Nucleus accumbens (tissue), 56 donors: ENCODE measurements at regions not wholly inside any gene's neighbourhood (a gene's known extent, or its start where the extent isn't known, plus 50 kb on each side); places are given as distances from the start of the nearest gene placed in this dataset.
A peak's percentile ranks its signal among the peaks of the same experiment; 100 is the strongest.

Source experiments
- DNase-seq, 56 donors: peaks; one replicate each; lab custom pipeline; 2025; lab: John Stamatoyannopoulos, UW

- DNase-seq, result no peak
These were observed 140.2 kb downstream of the DDX1 start for GRCh38 chr2:15731889-15732271.

GRCh38 chr2:15732341-15733077 is 140.8 kb downstream of the DDX1 start:
- DNase-seq, result peak in 1 of 56 donors; percentile 10

DNA sequence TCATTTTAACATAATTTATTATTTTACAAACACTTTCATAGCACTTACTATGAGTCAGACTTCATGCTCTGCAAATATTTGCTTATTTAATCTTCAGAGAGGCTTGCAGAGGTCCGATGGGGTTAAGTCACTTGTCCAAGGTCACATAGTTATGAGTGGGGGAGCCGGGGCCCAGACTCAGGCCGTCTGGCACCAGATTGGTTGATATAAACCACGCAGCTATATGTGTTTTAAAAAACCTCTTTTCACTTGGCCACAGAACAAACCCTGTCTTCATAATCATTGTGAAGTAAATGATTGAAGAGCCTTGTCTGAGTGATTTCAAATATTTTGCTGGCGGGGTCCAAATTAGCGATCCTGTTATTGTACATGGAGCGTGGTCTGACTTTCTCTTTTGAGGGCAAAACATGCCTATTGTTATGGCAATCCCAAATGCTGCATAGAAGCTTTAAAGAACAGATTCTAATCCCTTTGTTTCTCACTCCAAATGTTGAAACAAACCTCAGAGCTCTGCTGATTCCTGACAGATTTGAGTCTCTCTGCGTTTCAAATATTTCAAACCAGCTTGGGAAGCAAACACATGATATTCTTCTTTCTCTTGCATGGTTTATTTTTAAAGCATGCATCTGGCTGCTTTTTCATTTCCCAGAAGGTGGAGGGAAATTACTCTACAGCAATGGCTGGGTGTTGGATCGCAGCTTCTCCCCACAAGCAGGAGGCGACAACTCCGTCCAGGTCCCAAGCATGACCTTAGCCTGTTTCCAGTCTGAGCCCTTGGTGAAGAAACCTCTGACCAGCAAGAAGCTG is 142.4 kb downstream of the DDX1 start:
- peak in 1 of 56 donors; percentile 5 for DNase-seq

- no peak for DNase-seq
These were observed 143.2 kb downstream of the DDX1 start for GRCh38 chr2:15734674-15735483.

- DNase-seq, result no peak
These were observed 144.0 kb downstream of the DDX1 start for GRCh38 chr2:15735484-15736326.

DNA sequence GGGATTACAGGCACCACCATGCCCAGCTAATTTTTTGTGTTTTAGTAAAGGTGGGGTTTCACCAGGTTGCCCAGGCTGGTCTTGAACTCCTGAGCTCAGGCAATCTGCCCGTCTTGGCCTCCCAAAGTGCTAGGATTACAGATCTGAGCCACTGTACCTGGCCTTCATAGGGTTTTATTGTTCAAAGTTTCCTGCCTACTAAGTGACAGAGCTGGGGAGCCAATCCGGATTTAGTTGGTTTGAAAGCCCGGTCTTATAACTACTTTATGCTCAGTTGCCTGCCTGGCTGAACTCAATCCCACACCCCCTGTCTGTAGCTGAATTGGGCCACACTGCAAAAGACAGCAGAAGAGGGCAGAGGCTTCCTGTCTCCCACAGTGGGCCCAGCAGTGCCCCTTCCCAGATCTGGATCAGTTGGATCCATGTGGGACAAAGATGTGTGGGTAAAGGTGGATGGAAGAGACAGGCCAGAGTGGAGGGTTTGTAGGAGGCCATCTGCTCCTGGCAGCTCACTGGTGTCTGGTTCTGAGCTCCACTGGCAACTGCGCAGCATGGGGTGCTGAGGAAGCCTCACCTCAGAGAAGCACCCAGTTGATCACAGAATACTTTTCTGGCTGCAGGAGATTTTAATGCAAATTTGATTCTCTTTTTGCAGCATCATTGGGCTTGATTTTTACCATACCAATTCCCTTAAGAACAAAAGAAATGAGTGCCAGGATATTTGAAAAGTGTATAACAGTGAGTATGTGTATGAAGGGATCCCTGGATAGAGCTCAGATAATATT is 144.9 kb downstream of the DDX1 start:
- no peak for DNase-seq

DNA sequence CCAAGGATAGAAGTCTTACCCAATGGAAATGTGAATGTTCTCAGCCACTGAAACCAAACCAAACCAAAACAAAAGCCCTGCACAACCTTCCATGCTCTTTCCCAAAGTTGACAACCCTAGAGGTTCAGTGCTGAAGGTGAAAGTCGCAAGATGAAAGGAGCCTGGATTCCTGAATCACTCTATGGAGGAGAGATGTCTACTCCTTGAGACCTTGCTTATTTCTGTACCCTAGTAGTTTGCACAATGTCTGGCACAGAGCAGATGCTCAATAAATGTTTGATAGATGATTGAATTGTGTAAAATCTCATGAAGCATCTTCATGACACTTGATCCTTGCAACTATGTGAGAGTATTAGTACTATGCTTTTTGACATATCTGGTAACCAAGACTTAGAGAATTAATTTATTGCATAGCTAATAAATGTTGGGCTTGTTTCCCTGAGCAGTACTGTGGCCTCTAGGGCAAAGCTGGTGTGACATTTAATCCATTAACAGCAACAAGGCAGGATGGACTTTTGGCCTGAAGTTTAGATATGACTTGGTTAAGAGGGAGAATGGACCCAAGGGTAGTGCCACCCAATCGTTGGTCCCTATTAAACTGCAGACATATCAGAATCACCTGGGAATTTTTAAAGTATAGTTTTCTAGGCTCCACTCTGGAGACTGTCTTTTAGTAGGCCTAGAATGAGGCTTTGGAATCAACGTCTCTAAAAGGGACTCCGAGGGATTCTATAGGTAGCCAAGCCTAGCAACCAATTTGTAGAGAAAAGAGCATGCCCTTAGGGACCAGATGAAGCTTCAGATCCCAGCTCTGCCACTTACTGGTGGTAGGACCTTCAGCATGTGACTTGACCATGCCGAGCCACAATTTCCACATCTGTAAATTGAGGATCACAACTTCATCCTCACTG is 145.9 kb downstream of the DDX1 start:
- DNase-seq, result no peak

DNA sequence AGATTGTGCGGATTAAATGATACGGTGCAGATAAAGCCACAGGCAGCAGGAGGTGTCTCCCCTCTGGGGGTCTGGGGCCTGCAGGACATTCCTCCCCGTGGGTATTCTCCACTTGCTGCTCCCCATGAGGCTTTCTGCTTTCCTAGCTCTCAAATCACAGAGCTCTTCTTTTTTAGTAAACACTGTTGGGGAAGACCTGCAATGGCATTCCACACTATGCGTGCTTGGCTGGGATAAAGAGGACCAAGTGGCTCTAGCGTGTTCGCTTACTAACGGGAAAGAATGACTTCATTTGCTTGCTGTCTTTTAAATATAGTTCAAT is 146.5 kb downstream of the DDX1 start:
- no peak for DNase-seq

DNA sequence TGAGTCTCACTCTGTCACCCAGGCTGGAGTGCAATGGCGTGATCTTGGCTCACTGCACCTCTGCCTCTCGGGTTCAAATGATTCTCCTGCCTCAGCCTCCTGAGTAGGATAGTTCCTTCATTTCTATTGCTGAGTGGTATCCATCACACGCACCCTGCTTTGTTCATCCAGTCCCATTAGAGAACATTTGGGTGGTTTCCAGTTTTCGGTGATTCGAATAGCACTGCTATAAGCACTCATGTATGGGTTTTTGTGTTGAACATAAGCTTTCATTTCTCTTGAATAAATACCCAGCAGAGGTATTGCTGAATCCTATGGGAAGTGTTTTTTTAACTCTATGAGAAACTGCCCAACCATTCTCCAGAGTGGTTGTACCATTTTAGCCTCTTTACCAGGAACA is 147.3 kb downstream of the DDX1 start:
- no peak for DNase-seq

GRCh38 chr2:15744820-15745219 is 153.2 kb downstream of the DDX1 start:
- no peak for DNase-seq

GRCh38 chr2:15745350-15745749 is 153.7 kb downstream of the DDX1 start:
- DNase-seq, result no peak

GRCh38 chr2:15745907-15746702 is 154.4 kb downstream of the DDX1 start:
- no peak for DNase-seq

DNA sequence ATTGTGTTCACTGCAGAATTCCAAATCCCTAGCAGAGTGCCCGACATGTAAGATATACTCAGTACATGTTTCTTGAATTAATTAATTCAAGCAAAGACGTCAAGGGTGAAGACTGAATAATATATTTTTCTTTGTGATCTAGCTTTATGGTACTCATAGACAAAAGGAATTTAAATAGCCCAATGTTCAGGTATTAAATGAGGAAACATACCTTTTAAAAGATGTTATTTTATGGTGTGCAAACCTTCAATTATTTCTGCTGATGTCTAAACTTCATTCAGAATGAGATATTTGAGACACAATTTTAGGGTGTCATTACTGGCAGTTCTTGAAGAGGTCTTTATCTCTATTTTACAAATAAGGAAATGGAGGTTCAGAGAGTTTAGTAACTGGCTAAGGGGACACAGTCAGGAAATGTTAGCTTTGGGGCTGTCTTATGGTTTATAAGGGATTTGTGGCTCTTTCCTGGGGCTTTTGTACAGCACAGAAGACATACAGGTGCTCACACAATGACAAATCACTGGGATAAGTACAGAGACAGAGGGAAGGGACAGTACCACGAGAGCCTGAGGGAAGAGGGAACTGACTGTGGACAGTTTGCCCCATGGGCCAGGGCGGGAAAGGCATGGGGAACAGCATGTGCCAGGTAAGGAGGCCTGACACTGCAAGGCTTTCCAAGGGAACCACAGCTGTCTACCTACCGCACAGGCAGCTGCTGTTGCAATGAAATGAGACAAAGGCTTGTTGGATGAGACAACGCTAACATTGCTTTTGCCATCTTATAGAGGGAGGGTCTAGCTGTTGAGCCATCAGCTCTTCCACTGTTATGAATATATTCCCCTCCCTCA is 155.3 kb downstream of the DDX1 start:
- DNase-seq, result no peak

DNA sequence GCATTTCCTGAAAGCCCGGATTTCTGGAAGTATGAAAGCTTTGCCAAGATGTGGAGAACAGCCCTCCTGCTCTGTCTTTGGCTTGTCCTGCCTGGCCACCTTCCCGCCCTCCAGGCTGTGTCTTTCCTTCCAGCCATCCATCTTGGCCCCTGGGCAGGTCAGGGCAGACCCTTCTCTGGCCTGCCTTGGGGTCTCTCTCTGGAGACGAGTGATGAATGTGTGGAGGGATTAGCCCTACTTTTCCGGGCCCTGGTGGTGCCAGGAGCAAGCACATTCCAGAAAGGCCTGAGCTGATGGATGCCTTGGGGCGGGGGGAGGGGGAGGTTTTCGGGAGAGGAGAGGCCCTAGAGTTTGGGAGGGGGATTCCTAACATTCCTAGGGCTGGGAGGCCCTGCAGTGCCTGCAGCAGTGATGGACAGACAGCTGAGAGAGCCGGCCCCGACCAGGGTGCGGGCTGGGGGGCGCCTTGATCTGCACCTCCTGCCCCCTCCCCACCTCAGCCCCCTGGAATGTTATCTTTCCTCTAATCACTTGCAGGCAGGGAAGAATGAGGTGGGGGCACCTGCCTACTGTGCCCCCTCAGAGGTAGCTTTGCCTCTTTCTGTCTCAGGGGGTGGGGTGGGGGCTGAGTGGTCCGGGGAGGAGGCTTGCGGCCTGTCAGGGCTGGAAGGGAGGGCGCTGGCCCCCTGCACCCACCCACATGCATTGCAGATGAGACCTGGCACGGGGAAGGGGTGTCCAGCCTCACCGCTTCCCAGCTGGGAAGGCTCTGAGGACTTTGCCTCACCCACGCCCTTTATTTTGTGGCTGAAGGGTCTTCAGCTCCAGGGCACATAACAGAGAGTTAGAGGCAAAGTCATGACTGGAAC is 156.2 kb downstream of the DDX1 start:
- no peak for DNase-seq

GRCh38 chr2:15748736-15749323 is 157.2 kb downstream of the DDX1 start:
- DNase-seq, result no peak
